SU-DHL-6 (cell line): ENCODE measurements at regions not wholly inside any gene's neighbourhood (a gene's known extent, or its start where the extent isn't known, plus 50 kb on each side); places are given as distances from the start of the nearest gene placed in this dataset.

Experiments used
- H2AFZ ChIP-seq: fragments of 200-600 bp; sonication (generic); 2 replicates; pipeline ENCODE4 v1.6.1; 2014; ENCODE audit warnings: low read depth, mild to moderate bottlenecking, moderate library complexity, mixed read lengths, antibody characterized with exemption, low read length; ENCODE audit not compliant: severe bottlenecking
- H3F3A ChIP-seq: fragments of 200-600 bp; shearing (Covaris generic); 2 replicates; pipeline ENCODE4 v1.6.0; 2016; ENCODE audit warnings: antibody characterized with exemption, mild to moderate bottlenecking; ENCODE audit not compliant: insufficient read depth
- H3K27ac ChIP-seq: fragments of 200-600 bp; sonication (generic); 2 replicates; pipeline ENCODE4 v1.5.1; 2016; ENCODE audit warnings: low read depth, mild to moderate bottlenecking, low read length, moderate library complexity, mixed read lengths
- H3K27me3 ChIP-seq: fragments of 200-600 bp; sonication (generic), shearing (Covaris generic); 2 replicates; pipeline ENCODE4 v1.6.0; 2014; ENCODE audit warnings: mild to moderate bottlenecking, low read length
- H3K36me3 ChIP-seq: fragments of 200-600 bp; sonication (generic); 2 replicates; pipeline ENCODE4 v1.6.1; 2014; ENCODE audit warnings: mild to moderate bottlenecking, low read length, mixed read lengths
- H3K4me2 ChIP-seq: fragments of 300-600, 200-600 bp; shearing (Covaris generic), sonication (generic); 2 replicates; pipeline ENCODE4 v1.6.0; 2014; ENCODE audit warnings: low read length, low read depth, mild to moderate bottlenecking; ENCODE audit not compliant: poor library complexity, severe bottlenecking
- H3K4me3 ChIP-seq: fragments of 200-600 bp; sonication (generic); 2 replicates; pipeline ENCODE4 v1.5.1; 2014; ENCODE audit warnings: antibody characterized with exemption, low read length, mild to moderate bottlenecking, mixed read lengths; ENCODE audit not compliant: insufficient read depth, poor library complexity, severe bottlenecking
- H3K79me2 ChIP-seq: fragments of 200-600 bp; sonication (generic); 2 replicates; pipeline ENCODE4 v1.6.1; 2014; ENCODE audit warnings: mild to moderate bottlenecking, low read length, moderate library complexity; ENCODE audit not compliant: insufficient read depth
- H3K9ac ChIP-seq: fragments of 200-600 bp; sonication (generic); 2 replicates; pipeline ENCODE4 v1.7.0; 2014; ENCODE audit warnings: mild to moderate bottlenecking, low read length
- H3K9me2 ChIP-seq: fragments of 200-600 bp; sonication (generic); replicated peaks from 2 replicates; pipeline ENCODE4 v1.6.1; 2014; ENCODE audit warnings: low read length; ENCODE audit not compliant: insufficient read depth
- H3K9me3 ChIP-seq: fragments of 200-600 bp; sonication (generic); 2 replicates; pipeline ENCODE4 v1.6.1; 2014; ENCODE audit warnings: low read length, mixed read lengths; ENCODE audit not compliant: insufficient read depth
- H4K20me1 ChIP-seq: fragments of 200-600 bp; sonication (generic); 2 replicates; pipeline ENCODE4 v1.6.1; 2014; ENCODE audit warnings: low read depth, mild to moderate bottlenecking, antibody characterized with exemption, low read length, moderate library complexity, mixed read lengths
- CTCF ChIP-seq: fragments of 200-600 bp; sonication (generic); IDR thresholded peaks from one replicate; pipeline ENCODE4 v1.5.1; 2017; ENCODE audit warnings: antibody characterized with exemption, mild to moderate bottlenecking, low read length, moderate library complexity; ENCODE audit not compliant: insufficient read depth, poor library complexity, severe bottlenecking
- EZH2phosphoT487 ChIP-seq: fragments of 200-600 bp; sonication (generic), shearing (Covaris generic); conservative IDR thresholded peaks from 2 replicates; pipeline ENCODE4 v1.6.1; 2018; ENCODE audit warnings: mild to moderate bottlenecking, antibody characterized with exemption, low read length, moderate library complexity, mixed read lengths

- no peak overlapping the region for H3K27ac ChIP-seq
- H3F3A ChIP-seq, result no peaks in the 10 kb centered on the region
- no peaks in the 10 kb centered on the region for H3K79me2 ChIP-seq
- no peak overlapping the region for H3K4me2 ChIP-seq
- no peaks in the 10 kb centered on the region for H3K27me3 ChIP-seq
- H4K20me1 ChIP-seq, result no peaks in the 10 kb centered on the region
- H3K9me2 ChIP-seq, result no peaks in the 10 kb centered on the region
- no peak overlapping the region for H2AFZ ChIP-seq
- H3K9ac ChIP-seq, result no peak overlapping the region
- H3K4me3 ChIP-seq, result no peak overlapping the region
- H3K9me3 ChIP-seq, result no peaks in the 10 kb centered on the region
- TF ChIP-seq CTCF, result no peak
- H3K36me3 ChIP-seq, result no peaks in the 10 kb centered on the region
These were observed 377.6 kb downstream of the BRINP1 start for GRCh38 chr9:118991366-118992285.

GRCh38 chr9:118992813-118993794 is 376.1 kb downstream of the BRINP1 start:
- Histone ChIP-seq H3K27me3 (no peaks in the 10 kb centered on the region), H2AFZ (no peak overlapping the region), H3K79me2 (no peaks in the 10 kb centered on the region), H4K20me1 (no peaks in the 10 kb centered on the region), H3K4me2 (no peak overlapping the region), H3K36me3 (no peaks in the 10 kb centered on the region), H3F3A (no peaks in the 10 kb centered on the region), H3K9ac (no peak overlapping the region), H3K4me3 (no peak overlapping the region), H3K9me2 (no peaks in the 10 kb centered on the region), H3K27ac (no peak overlapping the region), H3K9me3 (no peaks in the 10 kb centered on the region)
- TF ChIP-seq EZH2phosphoT487 (no peak), CTCF (no peak)

- Histone ChIP-seq H3F3A (no peaks in the 10 kb centered on the region), H2AFZ (no peak overlapping the region), H3K9ac (no peak overlapping the region), H3K36me3 (no peaks in the 10 kb centered on the region), H3K79me2 (no peaks in the 10 kb centered on the region), H3K9me3 (no peaks in the 10 kb centered on the region), H3K9me2 (no peaks in the 10 kb centered on the region), H3K27ac (no peak overlapping the region), H3K4me2 (no peak overlapping the region), H3K4me3 (no peak overlapping the region), H4K20me1 (no peaks in the 10 kb centered on the region), H3K27me3 (no peaks in the 10 kb centered on the region)
- TF ChIP-seq CTCF, result no peak
- TF ChIP-seq EZH2phosphoT487, result no peak
These were observed 375.3 kb downstream of the BRINP1 start for GRCh38 chr9:118993965-118994364.
